ENCODE measurements at regions not wholly inside any gene's neighbourhood (a gene's known extent, or its start where the extent isn't known, plus 50 kb on each side); places are given as distances from the start of the nearest gene placed in this dataset.

- Histone ChIP-seq H3F3A (ENCODE audit: insufficient read depth) (no peaks in the 10 kb centered on the region), H3K9ac (ENCODE audit: low read length) (no peak overlapping the region), H3K79me2 (ENCODE audit: insufficient read depth, low read length) (no peaks in the 10 kb centered on the region)
These were observed 525.6 kb downstream of the BRD1 start for GRCh38 chr22:49302150-49302460.

GRCh38 chr22:49301398-49302149 lies 526.1 kb downstream of the BRD1 start:
- Histone ChIP-seq H3K9ac (ENCODE audit: low read length) (no peak overlapping the region), H3K79me2 (ENCODE audit: insufficient read depth, low read length) (no peaks in the 10 kb centered on the region), H3K9me3 (ENCODE audit: insufficient read depth, low read length) (no peaks in the 10 kb centered on the region), H3K4me3 (ENCODE audit: insufficient read depth, low read length, poor library complexity, severe bottlenecking) (no peak overlapping the region), H3K9me2 (replicated peaks; ENCODE audit: insufficient read depth, low read length) (no peaks in the 10 kb centered on the region), H3K27ac (ENCODE audit: low read depth, low read length) (no peak overlapping the region), H3K36me3 (ENCODE audit: low read length) (no peaks in the 10 kb centered on the region), H4K20me1 (ENCODE audit: low read depth, low read length) (no peaks in the 10 kb centered on the region), H2AFZ (ENCODE audit: low read depth, low read length, severe bottlenecking) (no peak overlapping the region), H3K27me3 (ENCODE audit: low read length) (no peaks in the 10 kb centered on the region), H3F3A (ENCODE audit: insufficient read depth) (no peaks in the 10 kb centered on the region), H3K4me2 (ENCODE audit: low read depth, low read length, poor library complexity, severe bottlenecking) (no peak overlapping the region)
- TF ChIP-seq CTCF (IDR thresholded peaks at IDR 0.05; ENCODE audit: insufficient read depth, low read length, poor library complexity, severe bottlenecking) (no peak), EZH2phosphoT487 (conservative IDR thresholded peaks at IDR 0.05; ENCODE audit: low read length) (no peak)

More at GRCh38 chr22:49302150-49302460, 525.6 kb downstream of the BRD1 start:
- Histone ChIP-seq H3K9me3 (ENCODE audit: insufficient read depth, low read length) (no peaks in the 10 kb centered on the region), H2AFZ (ENCODE audit: low read depth, low read length, severe bottlenecking) (no peak overlapping the region), H4K20me1 (ENCODE audit: low read depth, low read length) (no peaks in the 10 kb centered on the region), H3K4me2 (ENCODE audit: low read depth, low read length, poor library complexity, severe bottlenecking) (no peak overlapping the region), H3K36me3 (ENCODE audit: low read length) (no peaks in the 10 kb centered on the region), H3K27me3 (ENCODE audit: low read length) (no peaks in the 10 kb centered on the region), H3K27ac (ENCODE audit: low read depth, low read length) (no peak overlapping the region), H3K9me2 (replicated peaks; ENCODE audit: insufficient read depth, low read length) (no peaks in the 10 kb centered on the region), H3K4me3 (ENCODE audit: insufficient read depth, low read length, poor library complexity, severe bottlenecking) (no peak overlapping the region)
- no peak for TF ChIP-seq CTCF (IDR thresholded peaks at IDR 0.05; ENCODE audit: insufficient read depth, low read length, poor library complexity, severe bottlenecking)
- TF ChIP-seq EZH2phosphoT487 (conservative IDR thresholded peaks at IDR 0.05; ENCODE audit: low read length): no peak

- no peak overlapping the region for H3K4me3 ChIP-seq (ENCODE audit: insufficient read depth, low read length, poor library complexity, severe bottlenecking)
- no peak for TF ChIP-seq CTCF (IDR thresholded peaks at IDR 0.05; ENCODE audit: insufficient read depth, low read length, poor library complexity, severe bottlenecking)
- TF ChIP-seq EZH2phosphoT487 (conservative IDR thresholded peaks at IDR 0.05; ENCODE audit: low read length): no peak
- H3K9me3 ChIP-seq (ENCODE audit: insufficient read depth, low read length): no peaks in the 10 kb centered on the region
- no peaks in the 10 kb centered on the region for H3K36me3 ChIP-seq (ENCODE audit: low read length)
- H3K27me3 ChIP-seq (ENCODE audit: low read length): no peaks in the 10 kb centered on the region
- H3K79me2 ChIP-seq (ENCODE audit: insufficient read depth, low read length): no peaks in the 10 kb centered on the region
- no peaks in the 10 kb centered on the region for H3K9me2 ChIP-seq (replicated peaks; ENCODE audit: insufficient read depth, low read length)
- no peak overlapping the region for H3K9ac ChIP-seq (ENCODE audit: low read length)
- no peaks in the 10 kb centered on the region for H3F3A ChIP-seq (ENCODE audit: insufficient read depth)
- H3K27ac ChIP-seq (ENCODE audit: low read depth, low read length): no peak overlapping the region
- H2AFZ ChIP-seq (ENCODE audit: low read depth, low read length, severe bottlenecking): no peak overlapping the region
- no peaks in the 10 kb centered on the region for H4K20me1 ChIP-seq (ENCODE audit: low read depth, low read length)
- H3K4me2 ChIP-seq (ENCODE audit: low read depth, low read length, poor library complexity, severe bottlenecking): no peak overlapping the region
These were observed 526.7 kb downstream of the BRD1 start for GRCh38 chr22:49300951-49301397.
